ENCODE measurements at regions not wholly inside any gene's neighbourhood (a gene's known extent, or its start where the extent isn't known, plus 50 kb on each side); places are given as distances from the start of the nearest gene placed in this dataset.
"Not testable (repeated sequence)": the region's sequence is repeated elsewhere in the genome, so short reads cannot be mapped to it uniquely, and the experiment has no call there.

GRCh38 chr11:135011313-135011712 lies 599.3 kb upstream of the B3GAT1 start:
- DNase-seq (ENCODE audit: low read depth): not testable (repeated sequence)

DNA sequence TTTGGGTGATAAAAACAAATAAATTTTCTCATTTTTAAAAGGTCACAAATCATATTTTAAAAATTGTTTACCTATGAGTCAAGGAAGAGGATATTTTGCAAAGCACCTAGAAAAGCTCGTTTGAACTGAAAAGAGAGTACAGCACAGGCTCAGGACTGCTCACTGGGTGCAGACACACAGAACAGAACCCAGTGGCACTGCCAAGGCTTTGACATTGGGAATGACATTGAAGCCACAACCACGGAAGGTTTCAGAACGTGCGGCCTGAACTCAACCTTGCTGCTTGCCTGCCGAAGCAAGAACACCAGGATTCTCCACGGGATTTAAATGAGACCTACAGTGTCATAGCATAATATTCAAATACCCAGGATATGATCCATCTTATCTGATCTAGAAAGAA lies 597.1 kb upstream of the B3GAT1 start:
- DNase-seq (ENCODE audit: low read depth): no peak

DNA sequence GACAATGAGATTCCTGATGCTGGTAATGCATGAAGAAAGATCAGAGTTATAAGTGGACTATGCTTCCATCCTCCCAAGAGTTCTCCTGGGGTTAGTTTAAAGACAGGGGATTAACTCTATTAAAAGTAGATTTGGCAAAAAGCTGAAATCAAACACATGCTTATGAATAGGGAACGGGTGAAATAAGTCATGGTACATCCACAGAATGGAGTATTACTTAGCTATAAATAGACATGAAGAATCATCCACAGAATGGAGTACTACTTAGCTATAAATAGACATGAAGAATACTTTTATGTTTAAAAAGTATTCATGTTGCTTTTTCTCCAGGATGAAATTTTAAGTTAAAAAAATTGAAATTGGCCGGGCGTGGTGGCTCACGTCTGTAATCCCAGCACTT lies 596.4 kb upstream of the B3GAT1 start:
- DNase-seq (ENCODE audit: low read depth): no peak

- no peak for DNase-seq (ENCODE audit: low read depth)
Measured at GRCh38 chr11:135008001-135008405, 596.0 kb upstream of the B3GAT1 start.

DNA sequence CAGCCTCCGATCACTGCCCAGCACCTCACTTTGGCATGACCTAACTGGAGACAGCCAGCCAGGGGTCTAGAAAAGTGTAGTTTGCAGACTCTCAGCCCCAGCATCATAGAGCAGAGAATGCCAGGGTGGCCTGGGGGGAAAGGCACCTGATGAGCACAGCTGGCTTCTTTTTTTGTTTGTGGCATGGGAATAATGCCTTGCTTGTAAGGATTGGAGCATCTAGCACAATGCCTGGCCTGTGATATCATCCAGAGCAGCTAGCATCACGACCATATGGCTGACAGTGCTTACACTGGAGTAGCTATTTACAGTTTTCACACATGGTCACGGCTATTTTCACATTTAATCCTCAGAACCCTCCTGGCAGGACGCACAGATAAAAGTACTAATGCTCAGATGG lies 594.8 kb upstream of the B3GAT1 start:
- no peak for DNase-seq (ENCODE audit: low read depth)

DNA sequence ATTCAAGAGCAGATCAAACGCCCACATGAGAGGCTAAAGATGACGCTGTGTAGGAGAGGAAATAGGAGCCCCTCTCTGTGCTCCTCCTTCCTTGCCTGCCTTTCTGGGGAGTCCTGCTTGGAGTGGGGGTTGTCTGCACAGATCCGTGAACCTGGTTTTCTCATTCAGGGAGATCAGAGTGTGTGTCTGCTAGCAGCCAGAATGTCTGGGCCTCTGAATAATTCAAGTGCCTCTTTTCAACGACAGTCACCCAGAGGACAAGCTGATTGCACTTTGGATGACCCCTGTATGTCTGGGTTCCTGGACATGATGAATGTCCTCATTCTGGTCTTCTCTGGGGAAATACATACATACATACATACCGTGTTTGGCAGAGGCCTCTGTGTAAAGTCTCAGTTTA lies 592.5 kb upstream of the B3GAT1 start:
- DNase-seq (ENCODE audit: low read depth): no peak

DNA sequence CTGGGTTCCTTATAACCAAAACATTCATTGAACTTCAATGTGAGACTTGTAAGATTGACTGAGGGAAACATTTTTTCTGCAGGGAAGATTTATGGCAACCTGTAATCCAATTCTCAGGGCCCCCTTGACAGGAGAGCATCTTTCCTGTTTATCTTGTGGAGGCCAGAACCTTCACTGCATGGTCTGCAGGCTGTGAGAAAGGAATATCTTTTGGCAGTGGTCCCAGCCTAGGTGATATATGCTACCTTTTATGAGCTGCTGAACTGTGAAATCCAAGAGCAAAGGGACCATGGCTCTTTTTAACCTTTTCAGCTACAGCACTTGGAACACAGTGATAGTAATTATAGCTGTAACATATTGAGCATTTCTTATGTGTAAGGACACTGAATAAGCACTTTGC lies 590.2 kb upstream of the B3GAT1 start:
- DNase-seq (ENCODE audit: low read depth): no peak

DNA sequence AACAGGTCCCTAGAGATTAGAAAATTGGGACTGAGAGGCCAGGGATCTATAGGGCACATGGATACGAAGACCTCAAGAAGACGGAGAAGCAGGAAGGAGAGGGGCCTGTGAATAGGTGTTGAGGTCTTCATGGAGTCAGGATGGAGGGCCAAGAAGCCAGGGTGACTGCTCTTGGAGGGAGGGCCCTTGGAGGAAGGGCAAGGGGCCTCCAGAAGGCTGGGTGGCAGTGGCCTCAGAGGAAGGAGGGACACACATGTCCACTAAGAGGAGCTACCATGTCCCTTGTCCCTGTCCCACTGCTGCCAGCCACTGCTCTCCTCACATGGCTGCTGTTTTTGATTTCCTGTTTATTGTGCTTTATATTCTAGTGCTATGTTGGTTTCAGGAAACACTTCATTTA lies 589.5 kb upstream of the B3GAT1 start:
- no peak for DNase-seq (ENCODE audit: low read depth)

DNA sequence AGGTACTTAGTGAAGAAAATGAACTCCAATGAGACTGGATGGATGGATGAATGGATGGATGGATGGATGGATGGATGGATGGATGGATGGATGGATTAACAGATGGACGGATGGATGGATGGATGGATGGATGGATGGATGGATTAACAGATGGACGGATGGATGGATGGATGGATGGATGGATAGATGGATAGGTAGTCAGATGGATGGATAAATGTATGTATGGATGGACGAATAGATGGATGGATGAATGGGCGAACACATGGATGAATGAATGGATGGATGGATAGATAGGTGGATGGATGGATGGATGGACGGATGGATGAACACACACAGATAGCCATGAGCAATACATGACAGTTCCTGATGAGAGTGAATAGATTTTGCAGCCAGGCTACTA lies 589.0 kb upstream of the B3GAT1 start:
- not testable (repeated sequence) for DNase-seq (ENCODE audit: low read depth)

- no peak for DNase-seq (ENCODE audit: low read depth)
Measured at GRCh38 chr11:134999590-134999989, 587.5 kb upstream of the B3GAT1 start.

DNA sequence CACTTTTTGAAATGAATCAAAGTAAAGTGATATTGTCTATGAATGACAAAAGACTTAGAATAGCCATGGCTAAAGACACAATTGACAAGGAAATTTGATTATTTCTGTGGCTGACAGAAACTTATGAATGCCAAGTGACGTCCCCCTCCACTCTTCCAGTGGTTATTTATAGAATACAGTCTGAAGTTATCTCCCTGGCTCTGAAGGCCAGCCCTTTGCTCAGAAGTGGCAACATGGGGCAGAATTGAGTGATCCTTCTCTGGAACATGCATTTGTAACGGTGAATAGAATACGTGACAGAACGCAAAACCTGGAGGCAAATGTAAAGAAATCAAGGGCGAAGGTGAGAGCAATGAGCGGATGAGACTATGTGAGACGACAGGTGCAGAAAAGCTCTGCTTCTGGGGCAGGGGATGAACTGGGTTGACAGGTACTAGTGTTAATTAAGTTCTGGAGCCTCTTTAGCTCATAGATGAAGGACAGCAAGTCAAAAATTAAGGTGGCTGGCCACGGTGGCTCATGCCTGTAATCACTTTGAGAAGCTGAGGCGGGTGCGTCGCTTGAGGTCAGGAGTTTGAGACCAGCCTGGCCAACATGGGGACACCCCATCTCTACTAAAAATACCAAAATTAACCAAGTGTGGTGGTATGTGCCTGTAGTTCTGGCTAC lies 585.7 kb upstream of the B3GAT1 start:
- no peak for DNase-seq (ENCODE audit: low read depth)

DNA sequence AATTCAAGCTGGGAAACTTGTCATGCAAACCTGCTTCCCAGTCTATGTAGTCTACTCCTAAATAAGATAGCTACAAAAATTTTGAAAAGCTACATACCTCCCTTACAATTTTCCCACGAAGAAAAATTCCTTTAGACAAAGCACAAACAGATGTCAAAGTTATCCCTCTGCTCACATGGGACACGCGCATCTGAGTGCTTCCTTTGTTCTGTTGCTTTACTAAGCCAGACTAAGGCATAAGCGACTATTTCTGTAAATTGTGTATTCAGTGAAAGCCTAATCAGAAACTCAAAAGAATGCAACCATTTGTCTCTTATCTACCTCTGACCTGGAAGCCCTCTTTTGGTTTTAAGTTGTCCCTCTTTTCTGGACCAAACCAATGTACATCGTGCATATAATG lies 583.7 kb upstream of the B3GAT1 start:
- no peak for DNase-seq (ENCODE audit: low read depth)

- no peak for DNase-seq (ENCODE audit: low read depth)
Measured at GRCh38 chr11:134994431-134994830, 582.4 kb upstream of the B3GAT1 start.

DNA sequence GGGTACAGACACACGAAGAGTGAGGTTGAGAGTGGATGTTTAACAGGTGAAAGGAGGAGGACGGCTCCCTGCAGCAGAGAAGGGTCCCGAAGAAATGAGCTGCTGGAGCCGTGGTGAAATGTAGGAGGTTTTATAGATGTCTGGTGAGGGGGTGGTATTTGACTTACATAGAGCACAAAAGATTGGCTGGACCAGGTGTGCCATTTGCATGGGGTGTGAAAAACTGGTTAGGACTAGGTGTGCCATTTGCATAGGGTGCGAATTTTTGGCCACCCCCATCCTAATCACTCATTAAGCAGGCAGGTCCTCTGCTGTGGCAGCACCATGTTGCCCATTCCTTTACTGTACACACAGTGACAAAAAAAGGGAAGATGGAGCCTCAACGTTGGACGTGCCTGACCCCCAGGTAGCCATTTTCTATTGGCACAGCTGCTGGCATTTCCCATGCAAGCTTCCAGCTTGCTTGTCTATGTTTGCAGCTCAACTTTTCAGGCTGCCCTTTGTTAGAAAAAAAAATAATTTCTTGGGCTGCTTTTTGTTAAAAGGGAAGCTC lies 581.7 kb upstream of the B3GAT1 start:
- DNase-seq (ENCODE audit: low read depth): no peak

DNA sequence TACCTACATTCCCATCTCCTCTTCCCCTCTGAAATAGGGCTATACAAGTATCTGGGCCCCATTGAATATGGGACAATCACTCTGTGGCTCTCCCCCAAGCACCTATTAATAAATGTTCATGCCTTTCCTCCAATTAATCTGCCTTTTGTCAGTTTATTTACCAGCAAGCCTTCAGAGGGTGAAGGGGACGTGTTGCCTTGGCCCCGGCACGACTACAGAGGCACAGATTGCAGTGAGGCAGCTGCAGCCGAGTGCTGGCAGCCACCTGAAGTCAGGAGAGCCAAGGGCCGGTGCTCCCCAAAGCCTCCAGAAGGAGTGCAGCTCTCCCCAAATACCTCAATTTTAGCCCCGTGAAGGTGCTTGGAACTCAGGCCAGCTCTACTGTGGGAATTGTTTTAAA lies 580.9 kb upstream of the B3GAT1 start:
- DNase-seq (ENCODE audit: low read depth): no peak

GRCh38 chr11:134988495-134988894 lies 576.5 kb upstream of the B3GAT1 start:
- DNase-seq (ENCODE audit: low read depth): no peak

- no peak for DNase-seq (ENCODE audit: low read depth)
Measured at GRCh38 chr11:134987822-134988221, 575.8 kb upstream of the B3GAT1 start.

DNA sequence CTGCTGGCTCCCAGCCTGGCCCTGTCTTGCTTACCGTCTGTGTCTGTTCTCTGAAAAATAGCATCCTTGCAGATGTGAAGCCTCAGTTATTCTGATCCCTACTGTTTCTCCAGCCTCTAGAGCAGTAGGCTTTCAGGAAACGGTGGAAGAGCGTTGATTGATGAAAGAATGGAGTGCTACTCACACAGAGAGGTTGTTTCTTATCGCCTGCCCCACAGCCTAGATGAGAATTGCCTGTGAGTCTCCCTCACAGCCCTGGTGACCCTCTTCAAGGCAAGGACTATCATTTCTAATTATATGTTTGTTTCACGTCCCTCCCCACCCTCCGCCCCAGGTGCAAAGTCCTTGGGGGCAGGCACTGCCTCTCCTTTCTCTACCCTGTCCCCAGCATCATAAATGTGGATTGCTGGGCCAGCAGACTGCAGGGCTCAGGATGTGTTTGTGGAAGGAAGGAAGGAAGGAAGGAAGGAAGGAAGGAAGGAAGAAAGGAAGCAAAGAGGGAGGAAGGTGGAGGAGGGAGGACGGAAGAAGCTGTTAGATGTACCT lies 575.3 kb upstream of the B3GAT1 start:
- DNase-seq (ENCODE audit: low read depth): no peak

- DNase-seq (ENCODE audit: low read depth): no peak
Measured at GRCh38 chr11:134984421-134984820, 572.4 kb upstream of the B3GAT1 start.

- DNase-seq (ENCODE audit: low read depth): not testable (repeated sequence)
Measured at GRCh38 chr11:134982432-134982831, 570.4 kb upstream of the B3GAT1 start.

DNA sequence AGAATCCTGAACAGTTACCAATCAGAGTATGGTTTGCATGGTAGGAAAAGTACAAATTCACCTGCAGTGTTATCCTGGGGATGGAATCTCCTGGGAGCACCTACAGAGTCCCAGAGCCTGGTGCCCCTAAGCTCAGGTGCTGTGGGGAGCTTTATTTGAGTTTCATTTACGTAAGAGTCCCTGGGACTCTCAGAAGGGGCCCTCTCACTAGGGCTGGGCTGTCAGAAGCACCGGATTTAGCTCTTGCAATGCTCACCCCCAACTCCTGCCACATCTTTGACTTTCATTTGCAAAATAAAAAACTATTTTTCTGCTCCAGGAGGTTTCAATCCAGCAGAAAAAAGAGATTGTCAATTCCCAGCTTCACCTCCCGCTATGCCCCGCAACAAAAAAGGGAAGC lies 569.8 kb upstream of the B3GAT1 start:
- DNase-seq (ENCODE audit: low read depth): no peak

DNA sequence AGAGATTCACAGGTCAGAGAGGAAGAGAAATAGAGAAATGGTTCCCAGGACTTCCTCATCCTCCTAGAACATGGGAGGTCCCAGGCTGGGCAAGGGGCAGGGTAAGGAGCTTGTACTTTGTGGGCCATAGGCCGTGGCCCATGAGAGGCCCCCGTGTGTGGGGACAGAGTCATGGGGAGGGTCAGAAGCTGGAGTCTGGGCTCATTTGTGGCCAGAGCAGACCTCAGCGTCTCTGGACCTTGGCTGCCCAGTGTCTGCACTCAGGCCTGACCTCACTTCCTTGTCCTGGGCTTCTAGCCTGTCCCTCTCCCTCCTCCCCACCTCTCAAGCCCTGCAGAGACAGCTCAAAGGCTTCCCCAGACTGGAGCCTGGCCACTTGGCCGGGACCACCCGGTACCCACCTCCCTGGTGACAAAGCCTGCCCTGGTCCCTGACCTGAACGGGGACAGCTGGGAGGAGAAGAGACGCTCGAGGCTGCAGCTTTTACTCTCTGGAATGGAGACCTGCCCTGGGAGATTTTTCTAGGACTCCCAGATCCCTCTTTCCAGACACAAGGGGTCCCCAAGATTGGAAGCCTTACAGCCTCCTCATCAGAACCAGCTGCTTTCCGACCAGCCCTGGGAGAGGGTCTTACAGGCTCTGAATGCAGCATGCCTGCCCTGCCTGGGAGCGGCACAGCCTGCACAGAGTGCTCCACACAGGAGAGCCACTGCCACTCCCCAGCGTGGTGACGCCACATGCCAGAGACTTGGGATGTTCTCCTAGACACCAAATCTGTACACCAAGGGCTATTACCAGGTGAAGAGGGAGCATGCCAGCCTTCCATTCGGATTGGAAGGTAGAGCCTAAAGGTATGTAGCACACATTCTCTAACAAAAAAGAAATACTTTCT lies 569.0 kb upstream of the B3GAT1 start:
- no peak for DNase-seq (ENCODE audit: low read depth)

- DNase-seq (ENCODE audit: low read depth): not testable (repeated sequence)
Measured at GRCh38 chr11:134979089-134979457, 567.0 kb upstream of the B3GAT1 start.
